ENCODE measurements at regions not wholly inside any gene's neighbourhood (a gene's known extent, or its start where the extent isn't known, plus 50 kb on each side); places are given as distances from the start of the nearest gene placed in this dataset.

DNA sequence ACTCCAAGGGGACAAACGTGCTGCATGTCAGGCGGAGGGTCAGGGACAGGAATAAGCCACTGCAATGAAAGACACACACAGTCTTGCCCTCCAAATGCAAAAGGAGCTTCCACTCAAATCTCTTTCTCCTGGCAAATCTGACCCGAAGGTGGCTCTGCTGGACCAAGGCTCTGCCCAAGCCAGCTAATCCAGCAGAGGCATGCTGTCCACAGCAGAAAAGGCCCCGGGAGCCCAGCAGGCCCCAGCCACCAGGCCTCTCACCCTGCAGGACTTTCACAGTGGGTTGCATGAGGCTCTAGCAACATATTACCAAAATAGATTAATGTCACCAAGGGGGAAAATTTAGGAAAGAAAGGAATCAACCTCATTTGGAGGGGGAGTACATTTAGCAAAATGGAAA, 628.6 kb downstream of the BCOR start:
- TF ChIP-seq, protein P1, sequence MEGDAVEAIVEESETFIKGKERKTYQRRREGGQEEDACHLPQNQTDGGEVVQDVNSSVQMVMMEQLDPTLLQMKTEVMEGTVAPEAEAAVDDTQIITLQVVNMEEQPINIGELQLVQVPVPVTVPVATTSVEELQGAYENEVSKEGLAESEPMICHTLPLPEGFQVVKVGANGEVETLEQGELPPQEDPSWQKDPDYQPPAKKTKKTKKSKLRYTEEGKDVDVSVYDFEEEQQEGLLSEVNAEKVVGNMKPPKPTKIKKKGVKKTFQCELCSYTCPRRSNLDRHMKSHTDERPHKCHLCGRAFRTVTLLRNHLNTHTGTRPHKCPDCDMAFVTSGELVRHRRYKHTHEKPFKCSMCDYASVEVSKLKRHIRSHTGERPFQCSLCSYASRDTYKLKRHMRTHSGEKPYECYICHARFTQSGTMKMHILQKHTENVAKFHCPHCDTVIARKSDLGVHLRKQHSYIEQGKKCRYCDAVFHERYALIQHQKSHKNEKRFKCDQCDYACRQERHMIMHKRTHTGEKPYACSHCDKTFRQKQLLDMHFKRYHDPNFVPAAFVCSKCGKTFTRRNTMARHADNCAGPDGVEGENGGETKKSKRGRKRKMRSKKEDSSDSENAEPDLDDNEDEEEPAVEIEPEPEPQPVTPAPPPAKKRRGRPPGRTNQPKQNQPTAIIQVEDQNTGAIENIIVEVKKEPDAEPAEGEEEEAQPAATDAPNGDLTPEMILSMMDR (IDR thresholded peaks at IDR 0.05): no peak
- no peak for TF ChIP-seq EP300 (IDR thresholded peaks at IDR 0.05)
- TF ChIP-seq POLR2A (IDR thresholded peaks at IDR 0.05): no peak
